ENCODE measurements at regions not wholly inside any gene's neighbourhood (a gene's known extent, or its start where the extent isn't known, plus 50 kb on each side); places are given as distances from the start of the nearest gene placed in this dataset.
"Not testable (repeated sequence)": the region's sequence is repeated elsewhere in the genome, so short reads cannot be mapped to it uniquely, and the experiment has no call there.

GRCh38 chr10:42690449-42691360 is 52.3 kb upstream of the ZNF33B start:
- H3K36me3 ChIP-seq (ENCODE audit: control insufficient read depth, insufficient read depth, low read length): no peaks in the 10 kb centered on the region
- CTCF ChIA-PET: no interaction called here
- POLR2A ChIA-PET: no interaction called here
- H3K4me3 ChIP-seq (ENCODE audit: low read depth, low read length): no peak overlapping the region
- TF ChIP-seq CTCF (IDR thresholded peaks at IDR 0.05; ENCODE audit: insufficient read depth, low read depth, low read length): no peak
- no peaks in the 10 kb centered on the region for H3K27me3 ChIP-seq (ENCODE audit: control insufficient read depth, insufficient read depth, low read length)
- no peak for DNase-seq (ENCODE audit: low read depth)

- TF ChIP-seq CTCF (IDR thresholded peaks at IDR 0.05; ENCODE audit: insufficient read depth, low read depth, low read length): no peak
- H3K36me3 ChIP-seq (ENCODE audit: control insufficient read depth, insufficient read depth, low read length): no peaks in the 10 kb centered on the region
- ChIA-PET POLR2A (no interaction called here), CTCF (no interaction called here)
- DNase-seq (ENCODE audit: low read depth): no peak
- no peak overlapping the region for H3K4me3 ChIP-seq (ENCODE audit: low read depth, low read length)
- no peaks in the 10 kb centered on the region for H3K27me3 ChIP-seq (ENCODE audit: control insufficient read depth, insufficient read depth, low read length)
Measured at GRCh38 chr10:42691361-42692120, 53.2 kb upstream of the ZNF33B start.

- DNase-seq (ENCODE audit: low read depth): no peak
- no peak for TF ChIP-seq CTCF (IDR thresholded peaks at IDR 0.05; ENCODE audit: insufficient read depth, low read depth, low read length)
- Histone ChIP-seq H3K36me3 (ENCODE audit: control insufficient read depth, insufficient read depth, low read length) (no peaks in the 10 kb centered on the region), H3K4me3 (ENCODE audit: low read depth, low read length) (no peak overlapping the region), H3K27me3 (ENCODE audit: control insufficient read depth, insufficient read depth, low read length) (no peaks in the 10 kb centered on the region)
- ChIA-PET POLR2A (no interaction called here), CTCF (no interaction called here)
Measured at GRCh38 chr10:42697926-42698325, 59.6 kb upstream of the ZNF33B start.

GRCh38 chr10:42707234-42707633 is 68.9 kb upstream of the ZNF33B start:
- no peak overlapping the region for H3K4me3 ChIP-seq (ENCODE audit: low read depth, low read length)
- ChIA-PET CTCF (no interaction called here), POLR2A (no interaction called here)
- H3K27me3 ChIP-seq (ENCODE audit: control insufficient read depth, insufficient read depth, low read length): no peaks in the 10 kb centered on the region
- H3K36me3 ChIP-seq (ENCODE audit: control insufficient read depth, insufficient read depth, low read length): no peaks in the 10 kb centered on the region
- DNase-seq (ENCODE audit: low read depth): no peak
- no peak for TF ChIP-seq CTCF (IDR thresholded peaks at IDR 0.05; ENCODE audit: insufficient read depth, low read depth, low read length)

GRCh38 chr10:42719339-42719738 is 63.3 kb upstream of the BMS1 start:
- CTCF ChIA-PET; H3K4me3 ChIP-seq (ENCODE audit: low read depth, low read length); POLR2A ChIA-PET; DNase-seq (ENCODE audit: low read depth); H3K27me3 ChIP-seq (ENCODE audit: control insufficient read depth, insufficient read depth, low read length); H3K36me3 ChIP-seq (ENCODE audit: control insufficient read depth, insufficient read depth, low read length): not testable (repeated sequence)
